Small intestine (tissue), 7 donors: ENCODE measurements at regions not wholly inside any gene's neighbourhood (a gene's known extent, or its start where the extent isn't known, plus 50 kb on each side); places are given as distances from the start of the nearest gene placed in this dataset.

Source experiments
- DNase-seq, 2 donors: peaks; one replicate each; pipeline versions ENCODE4 v3.0.0 to v3.0.0-alpha.2; 2013
- FAIRE-seq: peaks from 2 replicates; lab custom pipeline; 2012; peaks lifted over from hg19 to GRCh38; lab: Jason Lieb, UNC
- H3K27ac ChIP-seq, 3 donors: one replicate each; pipeline ENCODE4 v1.5.1; 2013; ENCODE audit warnings: low read length in 2 of 3, mild to moderate bottlenecking in 2 of 3, control low read depth in 1 of 3, inconsistent platforms in 1 of 3, low read depth in 1 of 3, moderate library complexity in 1 of 3
- H3K27me3 ChIP-seq, 3 donors: one replicate each; pipeline ENCODE4 v1.6.1; 2013; ENCODE audit warnings: low read length in 3 of 3, inconsistent platforms in 1 of 3; ENCODE audit not compliant: control insufficient read depth in 3 of 3, insufficient read depth in 3 of 3
- H3K36me3 ChIP-seq, 3 donors: one replicate each; pipeline ENCODE4 v1.6.1; 2013; ENCODE audit warnings: low read length in 3 of 3, inconsistent platforms in 1 of 3, low read depth in 1 of 3, mild to moderate bottlenecking in 1 of 3, moderate library complexity in 1 of 3; ENCODE audit not compliant: control insufficient read depth in 3 of 3, insufficient read depth in 2 of 3
- H3K4me1 ChIP-seq, 3 donors: one replicate each; pipeline ENCODE4 v1.6.1; 2013; ENCODE audit warnings: low read length in 2 of 3, inconsistent platforms in 1 of 3, low read depth in 1 of 3, mild to moderate bottlenecking in 1 of 3, moderate library complexity in 1 of 3; ENCODE audit not compliant: control insufficient read depth in 3 of 3, insufficient read depth in 2 of 3
- H3K4me3 ChIP-seq, 3 donors: one replicate each; pipeline ENCODE4 v1.5.1; 2013; ENCODE audit warnings: low read length in 3 of 3, control low read depth in 1 of 3, inconsistent platforms in 1 of 3, low read depth in 1 of 3, mild to moderate bottlenecking in 1 of 3, moderate library complexity in 1 of 3
- H3K9me3 ChIP-seq, 2 donors: one replicate each; pipeline ENCODE4 v1.6.1; 2013; ENCODE audit warnings: low read depth in 1 of 2, low read length in 1 of 2; ENCODE audit not compliant: control insufficient read depth in 2 of 2, insufficient read depth in 1 of 2
- WGBS, 3 donors: extraction: QIAGEN DNeasy Blood & Tissue Kit; methylation state at CpG; one replicate each; pipeline ENCODE4 v1.1.7; 2013; 5-methylcytosine and 5-hydroxymethylcytosine counted together
- donor health status: healthy with polysubstance abuse.
- donor health status: control.
- donor health status: control.
- donor health status: Bipolar disorder and iron deficiency.
- donor health status: healthy.

DNA sequence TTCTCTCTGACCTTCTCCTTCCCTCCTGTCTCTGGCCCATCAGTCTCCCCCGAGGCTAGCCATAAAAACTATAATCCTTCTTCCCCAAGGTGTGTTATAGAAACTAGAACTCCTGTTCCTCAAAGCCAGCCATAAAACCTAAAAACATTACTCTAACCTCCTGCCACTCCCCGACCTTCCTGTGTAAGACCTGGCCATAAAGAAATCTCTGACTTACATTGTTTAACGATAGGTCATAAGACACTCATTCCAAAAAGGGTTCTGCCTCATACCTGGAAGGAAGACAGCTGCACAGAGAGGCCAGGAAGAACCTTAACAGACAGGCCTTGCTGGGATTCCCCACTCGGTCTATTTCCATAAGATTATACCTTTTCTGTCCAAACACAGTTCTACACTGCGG lies 70.9 kb upstream of the EEA1 start:
- Histone ChIP-seq H3K9me3 (no peaks in the 10 kb centered on the region), H3K36me3 (no peaks in the 10 kb centered on the region), H3K27ac (no peak overlapping the region), H3K4me3 (peak overlapping the region in 1 of 3 donors; percentile 20), H3K27me3 (no peaks in the 10 kb centered on the region), H3K4me1 (peaks cover 0 to 4% (median 0%) of the 10 kb centered on the region in 3 donors)
- peak in 1 of 2 donors; percentile 35 for DNase-seq
- FAIRE-seq = no peak
- WGBS, 3 donors = 40 to 70% (median 61%) methylated on average over 5 of the region's 5 CpGs

DNA sequence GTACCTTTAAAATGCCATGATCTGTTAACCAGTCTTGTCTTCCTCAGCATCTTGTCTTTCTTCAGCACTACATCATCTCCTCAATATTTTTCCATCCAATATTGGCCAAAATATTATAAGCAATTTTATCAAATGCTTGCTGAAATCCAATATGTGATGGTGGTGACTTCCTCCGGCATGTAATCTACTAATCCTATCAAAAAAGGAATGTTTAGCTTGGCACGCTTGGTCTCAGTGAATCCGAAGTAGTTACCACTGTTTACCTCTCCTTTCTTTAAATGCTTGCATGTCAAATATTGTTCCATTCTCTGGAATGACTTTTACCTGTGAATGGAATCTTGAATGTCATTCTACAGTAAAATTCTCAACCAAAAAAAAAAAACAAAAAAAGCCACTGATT lies 72.3 kb upstream of the EEA1 start:
- DNase-seq = no peak
- Histone ChIP-seq H3K36me3 (no peaks in the 10 kb centered on the region), H3K4me3 (no peak overlapping the region), H3K4me1 (peaks cover 0 to 4% (median 0%) of the 10 kb centered on the region in 3 donors), H3K9me3 (no peaks in the 10 kb centered on the region), H3K27ac (no peak overlapping the region), H3K27me3 (no peaks in the 10 kb centered on the region)
- 84 to 94% (median 92%) methylated on average over 3 of the region's 3 CpGs for WGBS, 3 donors
- FAIRE-seq = no peak

DNA sequence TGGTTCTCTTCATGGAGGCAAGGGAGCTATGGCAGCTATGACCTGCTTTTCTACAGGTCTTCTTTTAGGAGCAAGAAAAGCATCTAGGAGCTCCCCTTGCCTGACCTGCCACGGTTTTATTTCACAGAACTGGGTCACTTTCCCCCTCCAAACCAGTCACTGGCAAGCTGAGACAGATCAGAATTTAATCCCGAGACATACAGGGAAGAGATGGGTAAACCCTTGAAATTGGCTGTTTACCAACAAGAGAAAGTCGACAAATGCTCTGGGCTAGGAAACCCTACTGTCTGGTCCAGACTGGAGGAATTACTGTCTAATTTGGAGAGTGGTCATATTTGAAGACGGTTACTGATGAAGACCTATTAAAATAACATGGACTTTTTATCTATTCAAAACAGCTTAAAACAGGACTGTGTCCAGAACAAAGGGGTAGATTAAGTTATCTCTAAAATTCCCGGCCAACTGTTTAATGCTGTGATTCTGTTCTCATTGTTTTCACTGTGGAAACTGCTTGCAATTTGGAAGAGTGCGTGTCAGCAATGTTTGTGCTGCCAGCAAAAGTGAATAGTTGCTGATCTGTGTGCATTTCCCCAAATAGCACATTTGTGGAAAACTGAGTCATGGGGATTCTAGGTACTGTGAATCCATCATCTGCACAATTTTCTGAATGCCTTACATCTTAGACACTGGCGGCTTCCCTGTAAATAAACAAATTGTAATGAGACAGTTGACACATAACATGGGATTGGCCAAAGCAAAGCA lies 73.4 kb upstream of the EEA1 start:
- Histone ChIP-seq H3K4me1 (peaks cover 0 to 4% (median 0%) of the 10 kb centered on the region in 3 donors), H3K9me3 (no peaks in the 10 kb centered on the region), H3K4me3 (no peak overlapping the region), H3K36me3 (no peaks in the 10 kb centered on the region), H3K27me3 (no peaks in the 10 kb centered on the region), H3K27ac (peak overlapping the region in 1 of 3 donors; percentile 52)
- FAIRE-seq = no peak
- 59 to 82% (median 82%) methylated on average over 7 of the region's 7 CpGs for WGBS, 3 donors
- DNase-seq = no peak

DNA sequence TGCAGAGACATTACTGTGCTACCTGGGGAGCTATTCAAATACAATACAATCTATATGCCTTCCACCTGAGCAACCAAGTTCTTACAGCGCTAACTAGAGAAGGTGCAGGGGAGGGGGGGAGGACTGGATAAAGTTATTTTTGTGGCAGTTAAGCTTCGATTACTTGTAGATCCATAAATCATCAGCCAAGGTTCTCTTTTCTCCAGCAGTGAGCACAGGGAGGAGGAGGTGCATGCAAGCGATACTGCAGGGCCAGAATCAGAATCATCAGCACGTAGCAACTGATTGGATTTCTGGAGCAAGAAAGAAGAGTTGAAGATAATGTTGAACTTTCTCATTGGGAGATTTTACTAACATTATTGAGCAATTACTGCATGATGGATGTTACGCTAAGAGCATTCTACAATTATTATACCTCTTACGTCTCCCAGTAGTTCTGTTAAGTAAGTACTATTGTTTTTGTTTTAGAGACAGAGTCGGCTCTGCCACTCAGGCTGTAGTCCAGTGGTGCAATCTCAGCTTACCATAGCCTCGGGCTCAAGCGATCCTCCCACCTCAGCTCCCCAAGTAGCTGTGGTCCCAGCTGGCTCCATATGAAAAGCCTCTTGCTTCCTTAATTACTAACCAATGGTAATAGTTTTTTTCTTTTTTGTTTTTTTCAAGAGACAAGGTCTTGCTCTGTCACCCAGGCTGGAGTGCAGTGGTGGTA lies 74.6 kb upstream of the EEA1 start:
- no peaks in the 10 kb centered on the region for H3K36me3 ChIP-seq
- H3K27me3 ChIP-seq = no peaks in the 10 kb centered on the region
- no peaks in the 10 kb centered on the region for H3K9me3 ChIP-seq
- no peak overlapping the region for H3K4me3 ChIP-seq
- no peak overlapping the region for H3K27ac ChIP-seq
- FAIRE-seq (no peak), DNase-seq (no peak)
- H3K4me1 ChIP-seq = peaks cover 0 to 4% (median 0%) of the 10 kb centered on the region in 3 donors
- WGBS, 3 donors = 83 to 90% (median 84%) methylated on average over 9 of the region's 9 CpGs

DNA sequence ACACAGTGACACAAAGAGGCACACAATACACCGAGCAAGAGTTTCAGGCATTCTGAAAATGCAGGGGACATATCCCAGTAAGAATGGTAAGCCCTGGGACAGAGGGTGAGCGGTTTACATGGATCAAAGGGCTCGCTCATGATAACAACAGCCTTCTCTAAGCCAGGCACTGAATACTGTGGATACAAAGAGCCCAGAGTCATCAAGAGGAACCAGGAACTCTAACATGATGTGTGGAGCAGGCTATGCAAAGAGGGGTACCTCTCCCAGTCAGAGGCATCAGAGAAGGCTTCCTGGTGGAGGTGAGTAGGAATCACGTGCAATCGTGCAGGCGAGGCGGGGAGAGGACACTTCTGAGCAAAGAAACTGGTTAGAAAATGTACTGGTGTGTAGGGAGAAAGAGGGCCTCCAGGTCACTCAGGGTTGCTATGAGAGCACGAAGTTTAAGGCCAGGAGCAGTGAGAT lies 76.9 kb upstream of the EEA1 start:
- Histone ChIP-seq H3K4me3 (no peak overlapping the region), H3K4me1 (no peaks in the 10 kb centered on the region), H3K36me3 (no peaks in the 10 kb centered on the region), H3K27ac (no peak overlapping the region), H3K27me3 (no peaks in the 10 kb centered on the region), H3K9me3 (no peaks in the 10 kb centered on the region)
- DNase-seq (no peak), FAIRE-seq (no peak)
- 83 to 89% (median 87%) methylated on average over 8 of the region's 8 CpGs for WGBS, 3 donors

DNA sequence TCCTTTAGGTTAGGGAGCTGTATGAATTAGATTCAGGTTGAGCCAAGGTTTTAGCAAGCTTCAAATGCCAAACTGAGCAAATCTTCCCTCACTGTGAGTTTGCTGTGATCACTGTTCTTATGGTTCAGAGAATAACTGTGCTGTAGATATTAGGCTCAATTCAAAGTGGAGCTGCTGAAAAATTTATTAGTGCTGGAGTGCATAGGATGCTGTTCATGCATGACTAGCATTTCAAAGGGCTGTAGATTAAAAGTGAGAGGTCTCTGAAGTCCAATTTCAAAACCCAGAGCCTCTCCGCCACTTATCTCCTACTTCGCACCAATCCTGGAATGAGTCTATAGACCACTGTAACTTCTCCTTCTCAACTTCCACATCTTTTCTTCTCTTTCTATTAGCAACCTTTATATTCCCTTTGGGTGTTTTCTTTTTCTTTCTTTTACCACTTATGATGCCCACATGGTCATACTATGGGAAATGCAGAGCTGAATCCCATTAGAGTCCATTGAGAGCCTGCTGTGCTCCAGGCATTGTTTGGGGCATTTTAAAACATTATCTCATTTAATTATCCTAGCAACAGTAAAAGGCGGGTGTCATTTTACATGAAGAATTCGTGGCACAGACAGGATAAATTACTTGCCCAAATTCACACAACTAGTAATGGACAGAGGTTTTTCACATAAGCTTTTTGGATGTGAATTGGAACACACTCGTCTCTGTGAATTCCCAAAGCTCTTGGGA lies 77.5 kb upstream of the EEA1 start:
- 87 to 89% (median 88%) methylated on average over 5 of the region's 5 CpGs for WGBS, 3 donors
- Histone ChIP-seq H3K4me3 (no peak overlapping the region), H3K36me3 (no peaks in the 10 kb centered on the region), H3K4me1 (no peaks in the 10 kb centered on the region), H3K27ac (no peak overlapping the region), H3K9me3 (no peaks in the 10 kb centered on the region), H3K27me3 (no peaks in the 10 kb centered on the region)
- DNase-seq = no peak
- FAIRE-seq = no peak

DNA sequence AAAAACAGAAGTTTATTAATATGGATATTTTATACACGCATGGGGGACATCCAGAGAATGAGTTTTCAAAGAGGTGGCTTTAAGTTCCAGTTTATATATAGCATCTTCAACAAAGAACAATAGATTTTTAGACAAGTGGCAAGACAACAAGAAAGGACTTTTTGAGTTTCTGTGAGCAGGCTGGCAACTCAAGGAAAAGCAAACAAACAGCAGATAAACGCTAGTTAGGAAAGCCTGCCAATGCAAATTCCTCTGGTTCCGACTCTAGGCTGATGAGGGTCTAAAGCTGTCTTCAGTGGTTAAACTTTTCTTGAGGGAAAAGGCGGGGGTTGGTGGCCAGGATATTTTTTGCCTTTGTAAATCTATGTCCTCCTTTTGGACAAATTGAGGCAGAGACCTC lies 78.4 kb upstream of the EEA1 start:
- Histone ChIP-seq H3K27me3 (no peaks in the 10 kb centered on the region), H3K9me3 (no peaks in the 10 kb centered on the region), H3K4me1 (no peaks in the 10 kb centered on the region), H3K4me3 (no peak overlapping the region), H3K36me3 (no peaks in the 10 kb centered on the region), H3K27ac (no peak overlapping the region)
- FAIRE-seq = no peak
- no peak for DNase-seq
- 41 to 57% (median 49%) methylated on average over 4 of the region's 4 CpGs for WGBS, 3 donors

DNA sequence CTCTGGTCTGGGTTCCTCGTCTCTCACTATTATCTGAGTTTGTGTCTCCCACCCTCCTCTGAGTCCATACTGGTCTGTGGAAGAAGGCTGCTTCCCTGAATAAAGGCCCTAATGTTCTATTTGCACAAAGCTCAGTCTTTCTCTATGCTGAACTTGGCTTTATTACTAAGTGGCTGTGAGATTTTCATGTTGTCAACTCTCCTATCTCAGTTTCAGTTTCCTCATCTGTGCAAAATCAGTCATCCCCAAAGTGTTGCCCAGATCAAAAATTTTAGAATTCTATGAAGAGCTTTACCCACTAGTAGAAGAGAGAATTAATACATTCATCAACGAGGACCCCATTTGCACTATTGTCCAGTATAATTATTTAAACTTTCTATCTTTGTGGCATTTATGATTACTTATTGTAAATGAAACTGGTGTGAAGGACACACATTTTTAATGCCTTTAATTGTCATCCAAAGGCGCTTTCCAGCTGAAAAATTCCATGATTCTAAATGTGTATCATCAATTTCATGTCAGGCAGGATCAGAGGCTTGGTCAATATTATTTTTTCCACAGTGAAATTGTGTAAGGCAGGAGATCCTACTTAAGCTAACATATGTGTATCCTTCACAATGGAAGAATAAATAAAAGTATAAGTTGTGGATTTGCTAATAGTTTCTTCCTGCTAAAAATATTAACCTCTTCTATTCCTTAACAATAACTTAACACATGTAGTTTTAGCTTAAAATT lies 79.1 kb upstream of the EEA1 start:
- FAIRE-seq = no peak
- WGBS, 3 donors = 77 to 82% (median 81%) methylated on average over 3 of the region's 3 CpGs

More for the DNA sequence above, 79.1 kb upstream of the EEA1 start:
- H3K4me3 ChIP-seq = no peak overlapping the region
- no peak overlapping the region for H3K27ac ChIP-seq
- no peaks in the 10 kb centered on the region for H3K27me3 ChIP-seq
- H3K36me3 ChIP-seq = no peaks in the 10 kb centered on the region
- H3K9me3 ChIP-seq = no peaks in the 10 kb centered on the region
- no peaks in the 10 kb centered on the region for H3K4me1 ChIP-seq
- DNase-seq = no peak
